ENCODE measurements at regions not wholly inside any gene's neighbourhood (a gene's known extent, or its start where the extent isn't known, plus 50 kb on each side); places are given as distances from the start of the nearest gene placed in this dataset.

DNA sequence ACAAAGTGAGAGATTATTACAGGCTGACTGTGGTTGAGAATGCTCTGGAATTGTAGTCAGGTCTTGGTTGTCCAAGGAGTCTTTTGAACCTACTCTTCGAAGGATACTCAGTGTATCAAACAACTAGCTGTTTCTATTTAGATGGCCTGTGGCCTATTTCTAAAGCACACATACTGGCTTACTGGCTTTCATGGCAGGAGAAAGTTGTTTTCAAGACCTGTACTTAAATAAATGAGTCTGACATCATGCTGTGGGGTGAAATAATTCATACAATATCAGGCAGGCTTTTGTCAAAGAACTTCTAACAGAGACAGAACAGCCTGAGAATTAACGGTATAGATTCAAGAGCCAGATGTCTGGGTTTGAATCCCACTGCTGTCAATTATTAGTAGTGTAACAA, 316.7 kb upstream of the SEMA6D start (continued):
- TF ChIP-seq MTF2 (CRISPR knock-in tag; IDR thresholded peaks at IDR 0.05; ENCODE audit: borderline replicate concordance): no peak
- TF ChIP-seq HCFC1 (IDR thresholded peaks at IDR 0.05; ENCODE audit: low read depth, low read length): no peak
- TF ChIP-seq YY1 (IDR thresholded peaks at IDR 0.05; ENCODE audit: insufficient read depth, insufficient replicate concordance, low read depth, low read length): no peak
- TF ChIP-seq, protein P1, sequence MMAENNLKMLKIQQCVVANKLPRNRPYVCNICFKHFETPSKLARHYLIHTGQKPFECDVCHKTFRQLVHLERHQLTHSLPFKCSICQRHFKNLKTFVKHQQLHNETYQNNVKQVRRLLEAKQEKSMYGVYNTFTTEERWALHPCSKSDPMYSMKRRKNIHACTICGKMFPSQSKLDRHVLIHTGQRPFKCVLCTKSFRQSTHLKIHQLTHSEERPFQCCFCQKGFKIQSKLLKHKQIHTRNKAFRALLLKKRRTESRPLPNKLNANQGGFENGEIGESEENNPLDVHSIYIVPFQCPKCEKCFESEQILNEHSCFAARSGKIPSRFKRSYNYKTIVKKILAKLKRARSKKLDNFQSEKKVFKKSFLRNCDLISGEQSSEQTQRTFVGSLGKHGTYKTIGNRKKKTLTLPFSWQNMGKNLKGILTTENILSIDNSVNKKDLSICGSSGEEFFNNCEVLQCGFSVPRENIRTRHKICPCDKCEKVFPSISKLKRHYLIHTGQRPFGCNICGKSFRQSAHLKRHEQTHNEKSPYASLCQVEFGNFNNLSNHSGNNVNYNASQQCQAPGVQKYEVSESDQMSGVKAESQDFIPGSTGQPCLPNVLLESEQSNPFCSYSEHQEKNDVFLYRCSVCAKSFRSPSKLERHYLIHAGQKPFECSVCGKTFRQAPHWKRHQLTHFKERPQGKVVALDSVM (CRISPR knock-in tag; IDR thresholded peaks at IDR 0.05): no peak
- TF ChIP-seq, protein P2, sequence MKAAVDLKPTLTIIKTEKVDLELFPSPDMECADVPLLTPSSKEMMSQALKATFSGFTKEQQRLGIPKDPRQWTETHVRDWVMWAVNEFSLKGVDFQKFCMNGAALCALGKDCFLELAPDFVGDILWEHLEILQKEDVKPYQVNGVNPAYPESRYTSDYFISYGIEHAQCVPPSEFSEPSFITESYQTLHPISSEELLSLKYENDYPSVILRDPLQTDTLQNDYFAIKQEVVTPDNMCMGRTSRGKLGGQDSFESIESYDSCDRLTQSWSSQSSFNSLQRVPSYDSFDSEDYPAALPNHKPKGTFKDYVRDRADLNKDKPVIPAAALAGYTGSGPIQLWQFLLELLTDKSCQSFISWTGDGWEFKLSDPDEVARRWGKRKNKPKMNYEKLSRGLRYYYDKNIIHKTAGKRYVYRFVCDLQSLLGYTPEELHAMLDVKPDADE (CRISPR knock-in tag; IDR thresholded peaks at IDR 0.05): no peak
- no peak for TF ChIP-seq ZNF547 (CRISPR knock-in tag; IDR thresholded peaks at IDR 0.05)

DNA sequence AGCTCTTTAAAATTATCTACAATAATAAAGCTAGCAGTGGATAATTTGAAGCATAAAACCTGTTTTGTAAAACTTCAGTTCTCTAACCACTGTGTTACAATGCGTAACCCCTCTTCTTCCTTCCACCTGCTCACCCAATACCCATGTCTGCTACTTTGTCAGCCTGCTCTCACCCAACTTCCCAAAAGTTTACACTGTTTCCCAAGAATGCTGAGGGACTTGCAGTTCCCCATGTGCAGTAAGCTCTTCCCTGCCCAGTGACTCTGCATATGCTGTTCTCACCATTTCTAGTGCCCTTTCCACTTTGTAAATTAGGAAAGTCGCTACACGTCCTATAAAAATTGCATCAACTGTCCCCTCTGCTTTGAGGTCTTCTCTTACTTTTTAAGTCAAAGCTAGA, 315.9 kb upstream of the SEMA6D start:
- ChIA-PET CTCF (ENCODE audit: low intra/inter-chr PET ratio, low total read pairs) (no interaction called here), POLR2A (no interaction called here)
- H3K4me2 ChIP-seq (ENCODE audit: low read depth, low read length): no peak overlapping the region
- ATAC-seq: no peak
- H4K20me1 ChIP-seq (ENCODE audit: insufficient read depth, low read length): no peaks in the 10 kb centered on the region
- peaks cover 5% of the 10 kb centered on the region for H3K9me3 ChIP-seq (ENCODE audit: low read length)
- TF ChIP-seq ZNF550 (CRISPR knock-in tag; IDR thresholded peaks at IDR 0.05; ENCODE audit: borderline replicate concordance) (no peak), STAG1 (CRISPR knock-in tag; IDR thresholded peaks at IDR 0.05) (no peak), ZNF350 (CRISPR knock-in tag; IDR thresholded peaks at IDR 0.05; ENCODE audit: borderline replicate concordance, low read depth) (no peak), MBNL3 (CRISPR knock-in tag; conservative IDR thresholded peaks at IDR 0.05) (no peak), ZFP36 (IDR thresholded peaks at IDR 0.05; ENCODE audit: borderline replicate concordance, low read depth, low read length, partially characterized antibody) (no peak), ZNF614 (CRISPR knock-in tag; IDR thresholded peaks at IDR 0.05; ENCODE audit: borderline replicate concordance) (no peak)
- TF ChIP-seq, protein P3, sequence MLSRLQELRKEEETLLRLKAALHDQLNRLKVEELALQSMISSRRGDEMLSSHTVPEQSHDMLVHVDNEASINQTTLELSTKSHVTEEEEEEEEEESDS (CRISPR knock-in tag; IDR thresholded peaks at IDR 0.05; ENCODE audit: borderline replicate concordance): no peak
- TF ChIP-seq, protein P4, sequence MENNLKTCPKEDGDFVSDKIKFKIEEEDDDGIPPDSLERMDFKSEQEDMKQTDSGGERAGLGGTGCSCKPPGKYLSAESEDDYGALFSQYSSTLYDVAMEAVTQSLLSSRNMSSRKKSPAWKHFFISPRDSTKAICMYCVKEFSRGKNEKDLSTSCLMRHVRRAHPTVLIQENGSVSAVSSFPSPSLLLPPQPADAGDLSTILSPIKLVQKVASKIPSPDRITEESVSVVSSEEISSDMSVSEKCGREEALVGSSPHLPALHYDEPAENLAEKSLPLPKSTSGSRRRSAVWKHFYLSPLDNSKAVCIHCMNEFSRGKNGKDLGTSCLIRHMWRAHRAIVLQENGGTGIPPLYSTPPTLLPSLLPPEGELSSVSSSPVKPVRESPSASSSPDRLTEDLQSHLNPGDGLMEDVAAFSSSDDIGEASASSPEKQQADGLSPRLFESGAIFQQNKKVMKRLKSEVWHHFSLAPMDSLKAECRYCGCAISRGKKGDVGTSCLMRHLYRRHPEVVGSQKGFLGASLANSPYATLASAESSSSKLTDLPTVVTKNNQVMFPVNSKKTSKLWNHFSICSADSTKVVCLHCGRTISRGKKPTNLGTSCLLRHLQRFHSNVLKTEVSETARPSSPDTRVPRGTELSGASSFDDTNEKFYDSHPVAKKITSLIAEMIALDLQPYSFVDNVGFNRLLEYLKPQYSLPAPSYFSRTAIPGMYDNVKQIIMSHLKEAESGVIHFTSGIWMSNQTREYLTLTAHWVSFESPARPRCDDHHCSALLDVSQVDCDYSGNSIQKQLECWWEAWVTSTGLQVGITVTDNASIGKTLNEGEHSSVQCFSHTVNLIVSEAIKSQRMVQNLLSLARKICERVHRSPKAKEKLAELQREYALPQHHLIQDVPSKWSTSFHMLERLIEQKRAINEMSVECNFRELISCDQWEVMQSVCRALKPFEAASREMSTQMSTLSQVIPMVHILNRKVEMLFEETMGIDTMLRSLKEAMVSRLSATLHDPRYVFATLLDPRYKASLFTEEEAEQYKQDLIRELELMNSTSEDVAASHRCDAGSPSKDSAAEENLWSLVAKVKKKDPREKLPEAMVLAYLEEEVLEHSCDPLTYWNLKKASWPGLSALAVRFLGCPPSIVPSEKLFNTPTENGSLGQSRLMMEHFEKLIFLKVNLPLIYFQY (CRISPR knock-in tag; IDR thresholded peaks at IDR 0.05; ENCODE audit: borderline replicate concordance): no peak
- TF ChIP-seq, protein P5, sequence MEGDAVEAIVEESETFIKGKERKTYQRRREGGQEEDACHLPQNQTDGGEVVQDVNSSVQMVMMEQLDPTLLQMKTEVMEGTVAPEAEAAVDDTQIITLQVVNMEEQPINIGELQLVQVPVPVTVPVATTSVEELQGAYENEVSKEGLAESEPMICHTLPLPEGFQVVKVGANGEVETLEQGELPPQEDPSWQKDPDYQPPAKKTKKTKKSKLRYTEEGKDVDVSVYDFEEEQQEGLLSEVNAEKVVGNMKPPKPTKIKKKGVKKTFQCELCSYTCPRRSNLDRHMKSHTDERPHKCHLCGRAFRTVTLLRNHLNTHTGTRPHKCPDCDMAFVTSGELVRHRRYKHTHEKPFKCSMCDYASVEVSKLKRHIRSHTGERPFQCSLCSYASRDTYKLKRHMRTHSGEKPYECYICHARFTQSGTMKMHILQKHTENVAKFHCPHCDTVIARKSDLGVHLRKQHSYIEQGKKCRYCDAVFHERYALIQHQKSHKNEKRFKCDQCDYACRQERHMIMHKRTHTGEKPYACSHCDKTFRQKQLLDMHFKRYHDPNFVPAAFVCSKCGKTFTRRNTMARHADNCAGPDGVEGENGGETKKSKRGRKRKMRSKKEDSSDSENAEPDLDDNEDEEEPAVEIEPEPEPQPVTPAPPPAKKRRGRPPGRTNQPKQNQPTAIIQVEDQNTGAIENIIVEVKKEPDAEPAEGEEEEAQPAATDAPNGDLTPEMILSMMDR (CRISPR knock-in tag; IDR thresholded peaks at IDR 0.05): no peak
- no peak overlapping the region for H3K27ac ChIP-seq (ENCODE audit: extremely low read length, insufficient read depth, low read length)
- no peaks in the 10 kb centered on the region for H3K79me2 ChIP-seq (ENCODE audit: insufficient read depth, low read length)
- no peak for DNase-seq (ENCODE audit: low spot score)
- H3K4me1 ChIP-seq (ENCODE audit: insufficient read depth, low read length): no peaks in the 10 kb centered on the region
- in situ Hi-C loops (cut with HindIII; ENCODE audit: extremely low pct_ligation_motif_present, low pct_unique_long_range_greater_than_20kb) (no loop called here), intact Hi-C loops (cut with micrococcal nuclease; ENCODE audit: unreplicated experiment) (no loop called here)
- no peak overlapping the region for H3K4me3 ChIP-seq (replicated peaks in 1 of 3; ENCODE audit: insufficient read depth in 1 of 3, low read depth in 2 of 3, low read length in 3 of 3)
- H3K9ac ChIP-seq (ENCODE audit: insufficient read depth, low read depth, low read length): no peak overlapping the region
- H3K36me3 ChIP-seq (replicated peaks in 1 of 2; ENCODE audit: control insufficient read depth in 1 of 2, insufficient read depth in 2 of 2, low read length in 2 of 2): no peaks in the 10 kb centered on the region
- BruUV-seq (replicated peaks): no TSS peak
- WGBS (ENCODE audit: low lambda C conversion rate): 8% methylated on average over 3 of the region's 3 CpGs
- no peak for FAIRE-seq
- no peaks in the 10 kb centered on the region for H3K27me3 ChIP-seq (ENCODE audit: control insufficient read depth in 1 of 2, insufficient read depth in 2 of 2, low read length in 2 of 2)
- H2AFZ ChIP-seq (ENCODE audit: low read length): no peak overlapping the region
